ENCODE measurements at regions not wholly inside any gene's neighbourhood (a gene's known extent, or its start where the extent isn't known, plus 50 kb on each side); places are given as distances from the start of the nearest gene placed in this dataset.

DNA sequence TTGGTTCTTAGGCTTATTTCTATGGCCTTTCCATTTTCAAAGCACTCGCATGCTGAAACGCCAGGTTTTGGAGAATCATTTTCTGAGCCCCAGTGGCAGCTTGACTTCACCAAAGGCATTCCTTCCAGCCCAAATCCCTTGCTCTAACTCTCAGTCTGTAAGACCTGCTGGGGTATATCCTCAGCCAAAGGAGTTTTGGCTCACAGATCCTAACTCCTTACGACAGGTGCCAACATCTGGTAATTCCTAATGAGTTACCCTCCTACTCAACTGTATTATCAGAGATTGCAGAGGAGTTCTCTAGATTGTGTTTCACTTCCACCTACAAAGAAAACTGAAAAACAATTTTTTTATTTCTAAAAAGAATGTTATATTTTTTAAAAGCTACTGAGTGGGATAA is 79.0 kb upstream of the RAB27B start:
- TF ChIP-seq, protein P1, sequence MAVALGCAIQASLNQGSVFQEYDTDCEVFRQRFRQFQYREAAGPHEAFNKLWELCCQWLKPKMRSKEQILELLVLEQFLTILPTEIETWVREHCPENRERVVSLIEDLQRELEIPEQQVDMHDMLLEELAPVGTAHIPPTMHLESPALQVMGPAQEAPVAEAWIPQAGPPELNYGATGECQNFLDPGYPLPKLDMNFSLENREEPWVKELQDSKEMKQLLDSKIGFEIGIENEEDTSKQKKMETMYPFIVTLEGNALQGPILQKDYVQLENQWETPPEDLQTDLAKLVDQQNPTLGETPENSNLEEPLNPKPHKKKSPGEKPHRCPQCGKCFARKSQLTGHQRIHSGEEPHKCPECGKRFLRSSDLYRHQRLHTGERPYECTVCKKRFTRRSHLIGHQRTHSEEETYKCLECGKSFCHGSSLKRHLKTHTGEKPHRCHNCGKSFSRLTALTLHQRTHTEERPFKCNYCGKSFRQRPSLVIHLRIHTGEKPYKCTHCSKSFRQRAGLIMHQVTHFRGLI (tag by site-specific recombination; IDR thresholded peaks at IDR 0.05), result no peak
- TF ChIP-seq, protein P2, sequence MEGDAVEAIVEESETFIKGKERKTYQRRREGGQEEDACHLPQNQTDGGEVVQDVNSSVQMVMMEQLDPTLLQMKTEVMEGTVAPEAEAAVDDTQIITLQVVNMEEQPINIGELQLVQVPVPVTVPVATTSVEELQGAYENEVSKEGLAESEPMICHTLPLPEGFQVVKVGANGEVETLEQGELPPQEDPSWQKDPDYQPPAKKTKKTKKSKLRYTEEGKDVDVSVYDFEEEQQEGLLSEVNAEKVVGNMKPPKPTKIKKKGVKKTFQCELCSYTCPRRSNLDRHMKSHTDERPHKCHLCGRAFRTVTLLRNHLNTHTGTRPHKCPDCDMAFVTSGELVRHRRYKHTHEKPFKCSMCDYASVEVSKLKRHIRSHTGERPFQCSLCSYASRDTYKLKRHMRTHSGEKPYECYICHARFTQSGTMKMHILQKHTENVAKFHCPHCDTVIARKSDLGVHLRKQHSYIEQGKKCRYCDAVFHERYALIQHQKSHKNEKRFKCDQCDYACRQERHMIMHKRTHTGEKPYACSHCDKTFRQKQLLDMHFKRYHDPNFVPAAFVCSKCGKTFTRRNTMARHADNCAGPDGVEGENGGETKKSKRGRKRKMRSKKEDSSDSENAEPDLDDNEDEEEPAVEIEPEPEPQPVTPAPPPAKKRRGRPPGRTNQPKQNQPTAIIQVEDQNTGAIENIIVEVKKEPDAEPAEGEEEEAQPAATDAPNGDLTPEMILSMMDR (tag by site-specific recombination; IDR thresholded peaks at IDR 0.05), result no peak
- TF ChIP-seq ZNF121 (tag by site-specific recombination; IDR thresholded peaks at IDR 0.05), result no peak
- TF ChIP-seq ZNF184 (tag by site-specific recombination; IDR thresholded peaks at IDR 0.05), result no peak
- TF ChIP-seq, protein P3, sequence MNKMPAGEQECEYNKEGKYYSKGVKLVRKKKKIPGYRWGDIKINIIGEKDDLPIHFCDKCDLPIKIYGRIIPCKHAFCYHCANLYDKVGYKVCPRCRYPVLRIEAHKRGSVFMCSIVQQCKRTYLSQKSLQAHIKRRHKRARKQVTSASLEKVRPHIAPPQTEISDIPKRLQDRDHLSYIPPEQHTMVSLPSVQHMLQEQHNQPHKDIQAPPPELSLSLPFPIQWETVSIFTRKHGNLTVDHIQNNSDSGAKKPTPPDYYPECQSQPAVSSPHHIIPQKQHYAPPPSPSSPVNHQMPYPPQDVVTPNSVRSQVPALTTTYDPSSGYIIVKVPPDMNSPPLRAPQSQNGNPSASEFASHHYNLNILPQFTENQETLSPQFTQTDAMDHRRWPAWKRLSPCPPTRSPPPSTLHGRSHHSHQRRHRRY (tag by site-specific recombination; IDR thresholded peaks at IDR 0.05), result no peak
- no peak for TF ChIP-seq TCF7L2 (IDR thresholded peaks at IDR 0.05; ENCODE audit: borderline replicate concordance, low read depth, low read length)
- TF ChIP-seq ZNF239 (tag by site-specific recombination; IDR thresholded peaks at IDR 0.05), result no peak
- TF ChIP-seq, protein P4, sequence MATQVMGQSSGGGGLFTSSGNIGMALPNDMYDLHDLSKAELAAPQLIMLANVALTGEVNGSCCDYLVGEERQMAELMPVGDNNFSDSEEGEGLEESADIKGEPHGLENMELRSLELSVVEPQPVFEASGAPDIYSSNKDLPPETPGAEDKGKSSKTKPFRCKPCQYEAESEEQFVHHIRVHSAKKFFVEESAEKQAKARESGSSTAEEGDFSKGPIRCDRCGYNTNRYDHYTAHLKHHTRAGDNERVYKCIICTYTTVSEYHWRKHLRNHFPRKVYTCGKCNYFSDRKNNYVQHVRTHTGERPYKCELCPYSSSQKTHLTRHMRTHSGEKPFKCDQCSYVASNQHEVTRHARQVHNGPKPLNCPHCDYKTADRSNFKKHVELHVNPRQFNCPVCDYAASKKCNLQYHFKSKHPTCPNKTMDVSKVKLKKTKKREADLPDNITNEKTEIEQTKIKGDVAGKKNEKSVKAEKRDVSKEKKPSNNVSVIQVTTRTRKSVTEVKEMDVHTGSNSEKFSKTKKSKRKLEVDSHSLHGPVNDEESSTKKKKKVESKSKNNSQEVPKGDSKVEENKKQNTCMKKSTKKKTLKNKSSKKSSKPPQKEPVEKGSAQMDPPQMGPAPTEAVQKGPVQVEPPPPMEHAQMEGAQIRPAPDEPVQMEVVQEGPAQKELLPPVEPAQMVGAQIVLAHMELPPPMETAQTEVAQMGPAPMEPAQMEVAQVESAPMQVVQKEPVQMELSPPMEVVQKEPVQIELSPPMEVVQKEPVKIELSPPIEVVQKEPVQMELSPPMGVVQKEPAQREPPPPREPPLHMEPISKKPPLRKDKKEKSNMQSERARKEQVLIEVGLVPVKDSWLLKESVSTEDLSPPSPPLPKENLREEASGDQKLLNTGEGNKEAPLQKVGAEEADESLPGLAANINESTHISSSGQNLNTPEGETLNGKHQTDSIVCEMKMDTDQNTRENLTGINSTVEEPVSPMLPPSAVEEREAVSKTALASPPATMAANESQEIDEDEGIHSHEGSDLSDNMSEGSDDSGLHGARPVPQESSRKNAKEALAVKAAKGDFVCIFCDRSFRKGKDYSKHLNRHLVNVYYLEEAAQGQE (tag by site-specific recombination; IDR thresholded peaks at IDR 0.05), result no peak
- TF ChIP-seq ZNF76 (tag by site-specific recombination; IDR thresholded peaks at IDR 0.05; ENCODE audit: borderline replicate concordance, low read depth), result no peak
- TF ChIP-seq YY1 (tag by site-specific recombination; IDR thresholded peaks at IDR 0.05), result no peak
- no peak for TF ChIP-seq ZNF292 (tag by site-specific recombination; IDR thresholded peaks at IDR 0.05; ENCODE audit: borderline replicate concordance, low read depth)
- TF ChIP-seq ZNF146 (tag by site-specific recombination; IDR thresholded peaks at IDR 0.05), result no peak
- no peak for TF ChIP-seq ZNF404 (tag by site-specific recombination; IDR thresholded peaks at IDR 0.05)
